ENCODE measurements at regions not wholly inside any gene's neighbourhood (a gene's known extent, or its start where the extent isn't known, plus 50 kb on each side); places are given as distances from the start of the nearest gene placed in this dataset.

- TF ChIP-seq TAF1 (IDR thresholded peaks at IDR 0.05; ENCODE audit: low read depth, low read length), result no peak
- TF ChIP-seq SP2 (IDR thresholded peaks at IDR 0.05; ENCODE audit: low read length), result no peak
- TF ChIP-seq CBX8 (IDR thresholded peaks at IDR 0.05; ENCODE audit: borderline replicate concordance, low read depth, low read length), result no peak
- no peak for TF ChIP-seq JUND (IDR thresholded peaks at IDR 0.05; ENCODE audit: low read length)
- no peak for TF ChIP-seq CTBP2 (IDR thresholded peaks at IDR 0.05; ENCODE audit: borderline replicate concordance, insufficient read depth, insufficient read length, low read length)
- no peak for TF ChIP-seq POU5F1 (IDR thresholded peaks at IDR 0.05; ENCODE audit: low read depth, low read length)
- TF ChIP-seq RFX5 (IDR thresholded peaks at IDR 0.05; ENCODE audit: borderline replicate concordance, low read depth, low read length), result no peak
- no peak for TF ChIP-seq FOSL1 (IDR thresholded peaks at IDR 0.05; ENCODE audit: insufficient read depth, low read depth, low read length)
- Histone ChIP-seq H3K27me3 (replicated peaks in 1 of 4; ENCODE audit: control insufficient read depth in 3 of 4, extremely low read depth in 1 of 4, insufficient read depth in 3 of 4, low read length in 3 of 4) (no peaks in the 10 kb centered on the region), H3K79me1 (ENCODE audit: low read depth, low read length) (no peaks in the 10 kb centered on the region), H3K4ac (replicated peaks; ENCODE audit: insufficient read length, low read depth, low read length) (no peak overlapping the region), H2AFZ (ENCODE audit: low read length) (no peak overlapping the region), H2BK12ac (ENCODE audit: low read depth, low read length) (no peak overlapping the region), H3K18ac (ENCODE audit: extremely low read depth, low read length) (no peak overlapping the region), H3K9ac (replicated peaks in 1 of 4; ENCODE audit: extremely low read depth in 1 of 4, low read depth in 3 of 4, low read length in 3 of 4) (no peak overlapping the region), H2BK15ac (ENCODE audit: low read length) (no peak overlapping the region), H3K4me3 (ENCODE audit: extremely low read depth in 1 of 4, insufficient read depth in 2 of 4, low read depth in 3 of 4, low read length in 4 of 4) (no peak overlapping the region), H3K9me3 (ENCODE audit: insufficient read depth in 2 of 2, low read depth in 1 of 2, low read length in 1 of 2) (no peaks in the 10 kb centered on the region; a peak in 1 of 4 replicates), H2BK20ac (ENCODE audit: low read length) (no peak overlapping the region), H3K23ac (ENCODE audit: insufficient read length) (no peak overlapping the region), H2AK5ac (ENCODE audit: low read depth, low read length) (no peak overlapping the region), H3K56ac (replicated peaks; ENCODE audit: insufficient read length, low read depth, low read length) (no peak overlapping the region), H4K20me1 (replicated peaks in 1 of 2; ENCODE audit: control insufficient read depth in 1 of 2, insufficient read depth in 2 of 2, low read length in 2 of 2) (no peaks in the 10 kb centered on the region), H4K91ac (replicated peaks; ENCODE audit: insufficient read length, low read length) (no peak overlapping the region), H3K36me3 (ENCODE audit: control insufficient read depth in 2 of 4, insufficient read depth in 4 of 4, low read length in 3 of 4) (no peaks in the 10 kb centered on the region), H3K23me2 (ENCODE audit: low read depth, low read length) (no peaks in the 10 kb centered on the region), H2BK120ac (replicated peaks; ENCODE audit: low read depth, low read length) (no peak overlapping the region), H3K27ac (ENCODE audit: low read depth, low read length) (no peak overlapping the region), H2BK5ac (ENCODE audit: low read depth, low read length) (no peak overlapping the region), H3K79me2 (ENCODE audit: control insufficient read depth in 1 of 2, insufficient read depth in 2 of 2, low read length in 2 of 2) (no peaks in the 10 kb centered on the region), H4K8ac (ENCODE audit: extremely low read depth, insufficient read depth, low read length) (no peak overlapping the region), H3K14ac (ENCODE audit: insufficient read length) (no peak overlapping the region), H3K4me2 (ENCODE audit: insufficient read depth in 1 of 2, low read depth in 2 of 2, low read length in 2 of 2) (no peak overlapping the region), H4K5ac (ENCODE audit: insufficient read length, low read depth, low read length) (no peak overlapping the region), H3K4me1 (replicated peaks in 1 of 4; ENCODE audit: control insufficient read depth in 3 of 4, insufficient read depth in 4 of 4, low read length in 3 of 4) (no peaks in the 10 kb centered on the region)
- 85% methylated on average over 2 of the region's 2 CpGs; no CpG with 5 or more reads in 1 of the 2 experiments for WGBS, 2 experiments (ENCODE audit: extremely low coverage in 1 of 2, insufficient coverage in 1 of 2, insufficient read length in 1 of 2, insufficient replicate concordance in 2 of 2, low coverage in 1 of 2, low lambda C conversion rate in 2 of 2, missing lambda C conversion rate in 1 of 2)
- CTCF ChIA-PET (ENCODE audit: partially characterized antibody), result interaction anchor here (0.6 kb wide), 1 partner anchor 1203 kb away, joined by 3 read pairs; no protein-coding TSS in a partner anchor
- POLR2A ChIA-PET (ENCODE audit: partially characterized antibody), result no interaction called here
- DNase-seq (ENCODE audit: low read depth in 1 of 2, low spot score in 2 of 2), result no peak
- no peak for FAIRE-seq
Measured at GRCh38 chr2:190763901-190764514, 115.1 kb downstream of the NAB1 start.
